Liver (tissue), 8 donors: ENCODE measurements at regions not wholly inside any gene's neighbourhood (a gene's known extent, or its start where the extent isn't known, plus 50 kb on each side); places are given as distances from the start of the nearest gene placed in this dataset.

Experiments used
- DNase-seq: peaks from one replicate; pipeline ENCODE4 v3.0.0-alpha.2; 2017; ENCODE audit warnings: low spot score
- H3K27ac ChIP-seq, 2 donors: one replicate each; pipeline ENCODE4 v1.7.0; 2013; ENCODE audit warnings: inconsistent platforms in 2 of 2, low read length in 2 of 2, control low read depth in 1 of 2, low read depth in 1 of 2, mild to moderate bottlenecking in 1 of 2
- H3K27me3 ChIP-seq, 4 donors: one replicate each; pipeline versions ENCODE4 v1.6.1 to v1.7.0; 2013; ENCODE audit warnings: low read length in 3 of 4, inconsistent platforms in 1 of 4, mild to moderate bottlenecking in 1 of 4, moderate library complexity in 1 of 4; ENCODE audit not compliant: control insufficient read depth in 4 of 4, insufficient read depth in 4 of 4
- H3K36me3 ChIP-seq, 4 donors: one replicate each; pipeline versions ENCODE4 v1.6.1 to v1.7.0; 2013; ENCODE audit warnings: low read length in 3 of 4, mild to moderate bottlenecking in 3 of 4, low read depth in 1 of 4, moderate library complexity in 1 of 4; ENCODE audit not compliant: control insufficient read depth in 4 of 4, insufficient read depth in 3 of 4
- H3K4me1 ChIP-seq, 4 donors: one replicate each; pipeline versions ENCODE4 v1.6.1 to v1.7.0; 2013; ENCODE audit warnings: low read length in 3 of 4, mild to moderate bottlenecking in 3 of 4, moderate library complexity in 1 of 4; ENCODE audit not compliant: control insufficient read depth in 4 of 4, insufficient read depth in 4 of 4
- H3K4me3 ChIP-seq, 3 donors: one replicate each; pipeline versions ENCODE4 v1.6.1 to v1.7.0; 2013; ENCODE audit warnings: low read length in 3 of 3, control low read depth in 1 of 3, low read depth in 1 of 3, mild to moderate bottlenecking in 1 of 3
- H3K9ac ChIP-seq, 2 donors: one replicate each; pipeline ENCODE4 v1.7.0; 2013; ENCODE audit warnings: low read length in 2 of 2, mild to moderate bottlenecking in 2 of 2, moderate library complexity in 2 of 2, control low read depth in 1 of 2, low read depth in 1 of 2
- H3K9me3 ChIP-seq, 4 donors: one replicate each; pipeline versions ENCODE4 v1.6.1 to v1.7.0; 2013; ENCODE audit warnings: low read length in 3 of 4; ENCODE audit not compliant: control insufficient read depth in 4 of 4
- ATF3 ChIP-seq: IDR thresholded peaks from 2 replicates; pipeline ENCODE4 v1.6.1; 2016; ENCODE audit warnings: antibody characterized with exemption
- CTCF ChIP-seq: fragments of 150-350 bp; IDR thresholded peaks from 2 replicates; pipeline ENCODE4 v1.5.1; 2017; ENCODE audit warnings: improper control_type of control experiment, low read depth, low read length; ENCODE audit not compliant: missing input control
- EGR1 ChIP-seq, 2 donors: IDR thresholded peaks; 2 replicates each; pipeline ENCODE4 v1.6.1; 2016 to 2018; ENCODE audit warnings: antibody characterized with exemption in 2 of 2, low read depth in 2 of 2
- FOXA1 ChIP-seq: IDR thresholded peaks from 2 replicates; pipeline ENCODE4 v1.6.1; 2016; ENCODE audit warnings: antibody characterized with exemption
- GABPA ChIP-seq, 2 donors: IDR thresholded peaks in 1 of 2; conservative IDR thresholded peaks in 1 of 2; 2 replicates each; pipeline ENCODE4 v1.6.1; 2016; ENCODE audit warnings: antibody characterized with exemption in 2 of 2, mild to moderate bottlenecking in 1 of 2, moderate library complexity in 1 of 2
- HNF4A ChIP-seq, 2 donors: conservative IDR thresholded peaks; 2 replicates each; pipeline ENCODE4 v1.6.1; 2016; ENCODE audit warnings: antibody characterized with exemption in 2 of 2, mild to moderate bottlenecking in 2 of 2
- HNF4G ChIP-seq: IDR thresholded peaks from 2 replicates; pipeline ENCODE4 v1.6.1; 2016; ENCODE audit warnings: antibody characterized with exemption
- JUND ChIP-seq, 2 donors: IDR thresholded peaks; 2 replicates each; pipeline ENCODE4 v1.6.1; 2016; ENCODE audit warnings: antibody characterized with exemption in 2 of 2
- MAX ChIP-seq: IDR thresholded peaks from 2 replicates; pipeline ENCODE4 v1.6.1; 2016; ENCODE audit warnings: antibody characterized with exemption
- NR2F2 ChIP-seq: IDR thresholded peaks from 2 replicates; pipeline ENCODE4 v1.6.1; 2016; ENCODE audit warnings: antibody characterized with exemption
- RAD21 ChIP-seq, 2 donors: IDR thresholded peaks; 2 replicates each; pipeline ENCODE4 v1.6.1; 2016; ENCODE audit warnings: antibody characterized with exemption in 2 of 2, mild to moderate bottlenecking in 2 of 2
- REST ChIP-seq: IDR thresholded peaks from 2 replicates; pipeline ENCODE4 v1.6.1; 2016; ENCODE audit warnings: antibody characterized with exemption, mild to moderate bottlenecking
- RXRA ChIP-seq, 2 donors: IDR thresholded peaks; 2 replicates each; pipeline ENCODE4 v1.6.1; 2017 to 2018; ENCODE audit warnings: antibody characterized with exemption in 2 of 2, mild to moderate bottlenecking in 1 of 2
- SP1 ChIP-seq: IDR thresholded peaks from 2 replicates; pipeline ENCODE4 v1.6.1; 2018; ENCODE audit warnings: antibody characterized with exemption, mild to moderate bottlenecking
- TAF1 ChIP-seq: conservative IDR thresholded peaks from 2 replicates; pipeline ENCODE4 v1.6.1; 2016; ENCODE audit warnings: antibody characterized with exemption, mild to moderate bottlenecking
- YY1 ChIP-seq: IDR thresholded peaks from 2 replicates; pipeline ENCODE4 v1.6.1; 2016; ENCODE audit warnings: antibody characterized with exemption, mild to moderate bottlenecking
- ZBTB33 ChIP-seq: IDR thresholded peaks from 2 replicates; pipeline ENCODE4 v1.6.1; 2016; ENCODE audit warnings: antibody characterized with exemption
- WGBS: extraction: QIAGEN DNeasy Blood & Tissue Kit; methylation state at CpG from one replicate; pipeline ENCODE4 v1.1.7; 2013; 5-methylcytosine and 5-hydroxymethylcytosine counted together
- donor health status: healthy.
- donor health status: healthy.
- donor health status: healthy.
- donor health status: healthy.
- donor health status: healthy.

GRCh38 chr11:23211221-23211620, 350.9 kb upstream of the CCDC179 start:
- H3K9me3 ChIP-seq, result no peaks in the 10 kb centered on the region
- H3K9ac ChIP-seq, result no peak overlapping the region
- H3K27me3 ChIP-seq, result no peaks in the 10 kb centered on the region
- no peak overlapping the region for H3K4me3 ChIP-seq
- DNase-seq, result no peak
- no peaks in the 10 kb centered on the region for H3K4me1 ChIP-seq
- TF ChIP-seq CTCF, result no peak
- no peak for TF ChIP-seq MAX
- TF ChIP-seq ZBTB33, result no peak
- TF ChIP-seq SP1, result no peak
- TF ChIP-seq GABPA (IDR thresholded peaks at IDR 0.05 in 1 of 2, conservative IDR thresholded peaks at IDR 0.05 in 1 of 2), result no peak
- TF ChIP-seq TAF1, result no peak
- no peak for TF ChIP-seq HNF4A (conservative IDR thresholded peaks at IDR 0.05)
- TF ChIP-seq YY1, result no peak
- no peak for TF ChIP-seq RXRA (IDR thresholded peaks at IDR 0.05)
- no peak for TF ChIP-seq RAD21 (IDR thresholded peaks at IDR 0.05)
- no peak for TF ChIP-seq NR2F2
- no peak for TF ChIP-seq JUND (IDR thresholded peaks at IDR 0.05)
- 86% methylated on average over 3 of the region's 3 CpGs for WGBS
- H3K27ac ChIP-seq, result no peak overlapping the region
- no peaks in the 10 kb centered on the region for H3K36me3 ChIP-seq

- Histone ChIP-seq H3K9ac (no peak overlapping the region), H3K36me3 (no peaks in the 10 kb centered on the region), H3K4me1 (no peaks in the 10 kb centered on the region), H3K9me3 (peaks cover 0 to 3% (median under 1%) of the 10 kb centered on the region in 4 donors), H3K4me3 (no peak overlapping the region), H3K27me3 (no peaks in the 10 kb centered on the region), H3K27ac (no peak overlapping the region)
- WGBS, result 41% methylated on average over 1 of the region's 1 CpG
- no peak for TF ChIP-seq GABPA (IDR thresholded peaks at IDR 0.05 in 1 of 2, conservative IDR thresholded peaks at IDR 0.05 in 1 of 2)
- TF ChIP-seq JUND (IDR thresholded peaks at IDR 0.05), result no peak
- TF ChIP-seq CTCF, result no peak
- no peak for TF ChIP-seq YY1
- TF ChIP-seq HNF4G, result no peak
- TF ChIP-seq EGR1 (IDR thresholded peaks at IDR 0.05; ENCODE audit: low read depth in 2 of 2), result no peak
- no peak for TF ChIP-seq RXRA (IDR thresholded peaks at IDR 0.05)
- no peak for TF ChIP-seq FOXA1
- no peak for TF ChIP-seq REST
- no peak for TF ChIP-seq TAF1
- no peak for TF ChIP-seq ATF3
- TF ChIP-seq HNF4A (conservative IDR thresholded peaks at IDR 0.05), result no peak
- TF ChIP-seq MAX, result no peak
- DNase-seq, result no peak
These were observed 352.5 kb upstream of the CCDC179 start for GRCh38 chr11:23212807-23213206.
